GM12872 (cell line): ENCODE measurements at regions not wholly inside any gene's neighbourhood (a gene's known extent, or its start where the extent isn't known, plus 50 kb on each side); places are given as distances from the start of the nearest gene placed in this dataset.

Experiments used
- TF ChIP-seq, protein P1 (sequence below): IDR thresholded peaks from 3 replicates; pipeline ENCODE4 v1.5.1; 2011; ENCODE audit warnings: low read depth, mild to moderate bottlenecking, low read length, moderate library complexity; ENCODE audit not compliant: insufficient read depth

DNA sequence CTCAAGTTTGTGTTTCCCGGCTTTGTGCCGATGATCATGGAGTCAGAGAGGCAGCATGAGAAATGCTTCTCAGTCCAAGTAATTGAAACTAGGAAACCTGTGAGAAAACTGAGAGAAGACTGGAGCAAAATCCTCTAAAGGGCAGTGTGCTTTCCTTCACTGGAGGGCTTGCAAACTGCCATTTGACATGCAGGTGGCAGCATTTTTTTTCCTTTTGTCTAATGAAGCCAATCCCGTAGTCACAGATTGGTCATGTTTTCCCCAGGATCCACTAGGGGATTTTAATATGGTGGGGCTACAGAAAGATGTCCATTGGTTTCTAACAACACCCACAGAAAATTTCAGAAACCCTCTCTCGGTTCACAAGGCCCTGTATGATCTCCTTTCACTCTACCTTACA, 117.4 kb upstream of the NUDT10 start:
- TF ChIP-seq, protein P1, sequence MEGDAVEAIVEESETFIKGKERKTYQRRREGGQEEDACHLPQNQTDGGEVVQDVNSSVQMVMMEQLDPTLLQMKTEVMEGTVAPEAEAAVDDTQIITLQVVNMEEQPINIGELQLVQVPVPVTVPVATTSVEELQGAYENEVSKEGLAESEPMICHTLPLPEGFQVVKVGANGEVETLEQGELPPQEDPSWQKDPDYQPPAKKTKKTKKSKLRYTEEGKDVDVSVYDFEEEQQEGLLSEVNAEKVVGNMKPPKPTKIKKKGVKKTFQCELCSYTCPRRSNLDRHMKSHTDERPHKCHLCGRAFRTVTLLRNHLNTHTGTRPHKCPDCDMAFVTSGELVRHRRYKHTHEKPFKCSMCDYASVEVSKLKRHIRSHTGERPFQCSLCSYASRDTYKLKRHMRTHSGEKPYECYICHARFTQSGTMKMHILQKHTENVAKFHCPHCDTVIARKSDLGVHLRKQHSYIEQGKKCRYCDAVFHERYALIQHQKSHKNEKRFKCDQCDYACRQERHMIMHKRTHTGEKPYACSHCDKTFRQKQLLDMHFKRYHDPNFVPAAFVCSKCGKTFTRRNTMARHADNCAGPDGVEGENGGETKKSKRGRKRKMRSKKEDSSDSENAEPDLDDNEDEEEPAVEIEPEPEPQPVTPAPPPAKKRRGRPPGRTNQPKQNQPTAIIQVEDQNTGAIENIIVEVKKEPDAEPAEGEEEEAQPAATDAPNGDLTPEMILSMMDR: no peak

DNA sequence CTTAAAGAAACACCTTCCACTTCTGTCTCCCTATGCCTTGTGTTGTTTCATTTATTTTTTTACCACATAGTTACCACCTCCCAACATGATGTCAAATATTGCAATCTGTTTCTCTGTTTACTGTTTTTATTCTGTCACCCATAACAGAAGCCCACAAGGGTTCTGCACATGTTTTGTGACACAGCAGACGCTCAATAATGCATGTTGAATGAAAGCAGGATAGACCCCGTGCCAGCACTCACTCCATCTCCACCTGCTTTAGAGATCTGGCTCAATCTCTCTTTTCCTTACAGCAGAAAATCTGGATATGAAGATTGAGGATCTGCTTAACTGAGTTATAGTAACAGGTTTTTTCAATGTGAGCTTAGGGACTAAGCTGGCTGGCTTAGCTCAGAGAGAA, 116.8 kb upstream of the NUDT10 start:
- TF ChIP-seq, protein P1: no peak

DNA sequence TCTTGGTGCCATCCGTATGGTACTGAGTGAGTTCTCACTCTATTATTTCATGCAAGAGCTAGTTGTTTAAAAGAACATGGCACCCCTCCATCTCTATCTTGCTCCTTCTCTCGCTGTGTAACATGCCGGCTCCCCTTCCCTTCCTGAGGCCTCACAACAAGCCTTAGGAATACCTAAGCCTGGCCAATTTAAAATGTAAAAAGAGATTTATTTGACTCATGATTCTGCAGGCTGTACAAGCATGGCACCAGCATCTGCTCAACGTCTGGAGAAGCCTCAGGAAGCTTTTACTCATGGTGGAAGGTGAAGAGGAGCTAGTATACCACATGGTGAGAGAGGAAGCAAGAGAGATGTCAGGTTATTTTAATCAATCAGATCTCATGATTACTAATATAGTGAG, 90.4 kb upstream of the NUDT10 start:
- TF ChIP-seq, protein P1: no peak

DNA sequence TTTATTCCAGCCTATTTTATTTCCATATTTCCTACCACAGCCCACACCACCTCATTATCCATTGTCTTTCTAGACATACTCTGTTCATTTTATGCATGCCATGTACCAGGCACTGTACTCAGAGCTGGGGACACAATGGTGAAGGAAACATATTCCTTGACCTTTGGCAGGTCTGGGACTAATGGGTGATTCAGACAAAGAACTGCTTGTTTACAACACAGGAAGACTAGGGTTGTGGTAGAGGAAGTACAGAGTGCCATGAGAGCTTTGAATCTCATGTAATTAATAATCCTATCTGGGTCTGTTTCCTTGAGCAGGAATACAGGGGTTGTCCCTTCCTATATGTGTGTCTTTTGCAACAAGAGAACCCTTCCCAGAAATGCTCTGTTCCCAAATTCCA, 75.1 kb upstream of the NUDT10 start:
- TF ChIP-seq, protein P1: no peak

DNA sequence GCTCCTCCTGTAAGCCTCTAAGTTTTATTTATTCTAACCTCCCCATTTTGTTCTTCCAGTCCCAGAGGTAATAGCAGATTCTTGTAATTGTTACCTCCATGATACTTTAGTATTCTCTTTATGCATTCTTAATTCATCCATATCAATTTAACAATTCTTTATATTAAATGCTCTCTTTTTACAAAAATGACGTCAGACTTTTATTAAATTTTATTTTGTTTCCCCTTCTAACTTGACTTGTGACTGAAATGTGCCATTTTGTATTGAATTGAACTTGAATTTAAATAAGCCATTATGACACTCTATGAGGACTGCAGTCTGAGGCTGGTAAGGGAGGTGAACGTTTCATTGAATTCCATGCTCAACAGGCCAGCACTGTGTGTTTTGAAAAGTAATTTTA, 60.0 kb upstream of the NUDT10 start:
- TF ChIP-seq, protein P1: no peak

DNA sequence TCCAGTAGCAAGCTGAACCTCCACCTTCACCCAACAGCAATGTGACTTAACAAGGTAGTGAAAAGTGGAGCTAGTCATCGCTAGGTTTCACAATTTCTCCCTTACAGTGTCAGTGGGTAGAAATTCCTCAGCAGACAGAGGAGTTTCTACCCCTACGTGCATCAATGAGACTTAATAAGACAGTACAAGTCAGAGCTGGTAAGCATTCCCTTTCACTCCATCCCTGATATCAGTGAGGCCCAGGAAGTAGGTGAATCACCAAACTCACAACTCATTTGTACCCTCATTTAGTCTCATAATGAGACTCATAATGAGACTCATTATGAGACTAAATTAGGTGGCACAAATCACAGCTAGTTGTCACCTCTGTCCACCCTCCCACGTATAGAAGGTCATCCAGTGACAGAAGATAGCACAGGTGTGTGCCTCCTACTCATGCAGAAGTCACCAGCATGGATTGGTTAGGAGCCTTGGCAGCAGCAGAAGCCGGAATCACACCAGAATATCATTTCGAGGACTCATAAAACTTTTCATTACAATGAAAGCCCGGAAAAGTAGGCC, 50.8 kb upstream of the NUDT10 start:
- TF ChIP-seq, protein P1: no peak
